ENCODE measurements at regions not wholly inside any gene's neighbourhood (a gene's known extent, or its start where the extent isn't known, plus 50 kb on each side); places are given as distances from the start of the nearest gene placed in this dataset.

GRCh38 chr12:107450541-107450940, 235.1 kb upstream of the PWP1 start:
- no peak overlapping the region for H3K27ac ChIP-seq (ENCODE audit: low read depth, low read length, poor library complexity, severe bottlenecking)
- no peak overlapping the region for H2AFZ ChIP-seq (ENCODE audit: low read length)
- no peak overlapping the region for H3K4me3 ChIP-seq (ENCODE audit: low read depth, low read length, poor library complexity, severe bottlenecking)
- BruUV-seq (replicated peaks) = no TSS peak
- no peaks in the 10 kb centered on the region for H3K79me2 ChIP-seq (ENCODE audit: insufficient read depth, low read depth, low read length)
- H3K9me3 ChIP-seq (ENCODE audit: low read length) = no peaks in the 10 kb centered on the region
- no peaks in the 10 kb centered on the region for H3K4me1 ChIP-seq (ENCODE audit: insufficient read depth, low read length, poor library complexity, severe bottlenecking)
- ChIA-PET CTCF (ENCODE audit: unreplicated experiment) (no interaction called here), POLR2A (no interaction called here)
- intact Hi-C loops (cut with micrococcal nuclease; ENCODE audit: unreplicated experiment) = no loop called here
- peak; percentile 21 for DNase-seq (ENCODE audit: low spot score)
- H3K9me2 ChIP-seq (ENCODE audit: insufficient read depth, low read length) = no peaks in the 10 kb centered on the region
- TF ChIP-seq CTCF (conservative IDR thresholded peaks at IDR 0.05; ENCODE audit: low read length) (no peak), EZH2phosphoT487 (IDR thresholded peaks at IDR 0.05; ENCODE audit: borderline replicate concordance, low read depth, low read length) (no peak)
- no peaks in the 10 kb centered on the region for H4K20me1 ChIP-seq (ENCODE audit: insufficient read depth, low read length)
- no peak overlapping the region for H3K4me2 ChIP-seq (ENCODE audit: low read length)
- H3K36me3 ChIP-seq (ENCODE audit: insufficient read depth, low read length) = no peaks in the 10 kb centered on the region

GRCh38 chr12:107451246-107451645, 234.4 kb upstream of the PWP1 start:
- TF ChIP-seq EZH2phosphoT487 (IDR thresholded peaks at IDR 0.05; ENCODE audit: borderline replicate concordance, low read depth, low read length) = no peak
- TF ChIP-seq CTCF (conservative IDR thresholded peaks at IDR 0.05; ENCODE audit: low read length) = no peak
- Histone ChIP-seq H3K9me3 (ENCODE audit: low read length) (no peaks in the 10 kb centered on the region), H3K4me1 (ENCODE audit: insufficient read depth, low read length, poor library complexity, severe bottlenecking) (no peaks in the 10 kb centered on the region), H4K20me1 (ENCODE audit: insufficient read depth, low read length) (no peaks in the 10 kb centered on the region), H3K36me3 (ENCODE audit: insufficient read depth, low read length) (no peaks in the 10 kb centered on the region), H2AFZ (ENCODE audit: low read length) (no peak overlapping the region), H3K9me2 (ENCODE audit: insufficient read depth, low read length) (no peaks in the 10 kb centered on the region), H3K27ac (ENCODE audit: low read depth, low read length, poor library complexity, severe bottlenecking) (no peak overlapping the region), H3K4me2 (ENCODE audit: low read length) (no peak overlapping the region), H3K79me2 (ENCODE audit: insufficient read depth, low read depth, low read length) (no peaks in the 10 kb centered on the region), H3K4me3 (ENCODE audit: low read depth, low read length, poor library complexity, severe bottlenecking) (no peak overlapping the region)
- no TSS peak for BruUV-seq (replicated peaks)
- DNase-seq (ENCODE audit: low spot score) = no peak
- CTCF ChIA-PET (ENCODE audit: unreplicated experiment) = no interaction called here
- POLR2A ChIA-PET = no interaction called here
- intact Hi-C loops (cut with micrococcal nuclease; ENCODE audit: unreplicated experiment) = no loop called here

- H3K4me1 ChIP-seq (ENCODE audit: insufficient read depth, low read length, poor library complexity, severe bottlenecking) = no peaks in the 10 kb centered on the region
- no peaks in the 10 kb centered on the region for H3K9me2 ChIP-seq (ENCODE audit: insufficient read depth, low read length)
- no peak overlapping the region for H3K4me2 ChIP-seq (ENCODE audit: low read length)
- no peaks in the 10 kb centered on the region for H3K9me3 ChIP-seq (ENCODE audit: low read length)
- H3K36me3 ChIP-seq (ENCODE audit: insufficient read depth, low read length) = no peaks in the 10 kb centered on the region
- intact Hi-C loops (cut with micrococcal nuclease; ENCODE audit: unreplicated experiment) = no loop called here
- H3K4me3 ChIP-seq (ENCODE audit: low read depth, low read length, poor library complexity, severe bottlenecking) = no peak overlapping the region
- ChIA-PET POLR2A (no interaction called here), CTCF (ENCODE audit: unreplicated experiment) (no interaction called here)
- no peaks in the 10 kb centered on the region for H4K20me1 ChIP-seq (ENCODE audit: insufficient read depth, low read length)
- DNase-seq (ENCODE audit: low spot score) = no peak
- TF ChIP-seq EZH2phosphoT487 (IDR thresholded peaks at IDR 0.05; ENCODE audit: borderline replicate concordance, low read depth, low read length) = no peak
- TF ChIP-seq CTCF (conservative IDR thresholded peaks at IDR 0.05; ENCODE audit: low read length) = no peak
- H3K27ac ChIP-seq (ENCODE audit: low read depth, low read length, poor library complexity, severe bottlenecking) = no peak overlapping the region
- no TSS peak for BruUV-seq (replicated peaks)
- no peaks in the 10 kb centered on the region for H3K79me2 ChIP-seq (ENCODE audit: insufficient read depth, low read depth, low read length)
- no peak overlapping the region for H2AFZ ChIP-seq (ENCODE audit: low read length)
Observed at GRCh38 chr12:107454109-107454830, 231.3 kb upstream of the PWP1 start.
